ENCODE measurements at regions not wholly inside any gene's neighbourhood (a gene's known extent, or its start where the extent isn't known, plus 50 kb on each side); places are given as distances from the start of the nearest gene placed in this dataset.

- no peak overlapping the region for H3K4me3 ChIP-seq (ENCODE audit: low read depth, low read length)
- no peaks in the 10 kb centered on the region for H3K4me1 Mint-ChIP-seq (ENCODE audit: low read depth, unreplicated experiment)
- H3K4me3 Mint-ChIP-seq (ENCODE audit: unreplicated experiment) = no peak overlapping the region
- peaks cover 37% of the 10 kb centered on the region for H3K4me1 ChIP-seq
- BruUV-seq (replicated peaks) = no TSS peak
- ChIA-PET POLR2A (no interaction called here), CTCF (no interaction called here)
- peaks cover 12% of the 10 kb centered on the region for H3K9me3 ChIP-seq
- TF ChIP-seq CTCF (IDR thresholded peaks at IDR 0.05; ENCODE audit: insufficient read depth in 1 of 2, low read depth in 1 of 2, low read length in 1 of 2, severe bottlenecking in 1 of 2, unreplicated experiment in 1 of 2) = no peak
- H3K9me3 Mint-ChIP-seq (ENCODE audit: unreplicated experiment) = no peaks in the 10 kb centered on the region
- no peaks in the 10 kb centered on the region for H3K36me3 ChIP-seq (ENCODE audit: control insufficient read depth, insufficient read depth, low read length)
- no peak overlapping the region for H3K27ac Mint-ChIP-seq (ENCODE audit: unreplicated experiment)
- intact Hi-C loops (cut with micrococcal nuclease; ENCODE audit: unreplicated experiment) = no loop called here
- no peaks in the 10 kb centered on the region for H3K27me3 Mint-ChIP-seq (ENCODE audit: insufficient read depth, unreplicated experiment)
- H3K27me3 ChIP-seq (replicated peaks; ENCODE audit: control insufficient read depth, insufficient read depth, low read length) = no peaks in the 10 kb centered on the region
- DNase-seq = no peak
- H3K36me3 Mint-ChIP-seq (ENCODE audit: insufficient read depth, unreplicated experiment) = no peaks in the 10 kb centered on the region
These were observed 116.3 kb upstream of the NECTIN1 start for GRCh38 chr11:119845305-119845704.

GRCh38 chr11:119844808-119845207, 115.8 kb upstream of the NECTIN1 start:
- Mint-ChIP-seq H3K4me3 (ENCODE audit: unreplicated experiment) (no peak overlapping the region), H3K9me3 (ENCODE audit: unreplicated experiment) (no peaks in the 10 kb centered on the region), H3K27me3 (ENCODE audit: insufficient read depth, unreplicated experiment) (no peaks in the 10 kb centered on the region), H3K27ac (ENCODE audit: unreplicated experiment) (no peak overlapping the region), H3K4me1 (ENCODE audit: low read depth, unreplicated experiment) (no peaks in the 10 kb centered on the region), H3K36me3 (ENCODE audit: insufficient read depth, unreplicated experiment) (no peaks in the 10 kb centered on the region)
- H3K4me1 ChIP-seq = peaks cover 37% of the 10 kb centered on the region
- H3K9me3 ChIP-seq = peaks cover 12% of the 10 kb centered on the region
- ChIA-PET POLR2A (no interaction called here), CTCF (no interaction called here)
- no peak for DNase-seq
- BruUV-seq (replicated peaks) = no TSS peak
- H3K4me3 ChIP-seq (ENCODE audit: low read depth, low read length) = no peak overlapping the region
- intact Hi-C loops (cut with micrococcal nuclease; ENCODE audit: unreplicated experiment) = no loop called here
- no peaks in the 10 kb centered on the region for H3K36me3 ChIP-seq (ENCODE audit: control insufficient read depth, insufficient read depth, low read length)
- H3K27me3 ChIP-seq (replicated peaks; ENCODE audit: control insufficient read depth, insufficient read depth, low read length) = no peaks in the 10 kb centered on the region
- no peak for TF ChIP-seq CTCF (IDR thresholded peaks at IDR 0.05; ENCODE audit: insufficient read depth in 1 of 2, low read depth in 1 of 2, low read length in 1 of 2, severe bottlenecking in 1 of 2, unreplicated experiment in 1 of 2)

- TF ChIP-seq CTCF (IDR thresholded peaks at IDR 0.05; ENCODE audit: insufficient read depth in 1 of 2, low read depth in 1 of 2, low read length in 1 of 2, severe bottlenecking in 1 of 2, unreplicated experiment in 1 of 2) = no peak
- Histone ChIP-seq H3K36me3 (ENCODE audit: control insufficient read depth, insufficient read depth, low read length) (no peaks in the 10 kb centered on the region), H3K4me3 (ENCODE audit: low read depth, low read length) (no peak overlapping the region), H3K27me3 (replicated peaks; ENCODE audit: control insufficient read depth, insufficient read depth, low read length) (no peaks in the 10 kb centered on the region), H3K4me1 (peaks cover 31% of the 10 kb centered on the region), H3K9me3 (peaks cover 12% of the 10 kb centered on the region)
- no peaks in the 10 kb centered on the region for H3K9me3 Mint-ChIP-seq (ENCODE audit: unreplicated experiment)
- BruUV-seq (replicated peaks) = no TSS peak
- no peaks in the 10 kb centered on the region for H3K36me3 Mint-ChIP-seq (ENCODE audit: insufficient read depth, unreplicated experiment)
- no peaks in the 10 kb centered on the region for H3K27me3 Mint-ChIP-seq (ENCODE audit: insufficient read depth, unreplicated experiment)
- H3K27ac Mint-ChIP-seq (ENCODE audit: unreplicated experiment) = no peak overlapping the region
- H3K4me3 Mint-ChIP-seq (ENCODE audit: unreplicated experiment) = no peak overlapping the region
- intact Hi-C loops (cut with micrococcal nuclease; ENCODE audit: unreplicated experiment) = no loop called here
- POLR2A ChIA-PET = no interaction called here
- no peak for DNase-seq
- CTCF ChIA-PET = no interaction called here
- no peaks in the 10 kb centered on the region for H3K4me1 Mint-ChIP-seq (ENCODE audit: low read depth, unreplicated experiment)
These were observed 114.9 kb upstream of the NECTIN1 start for GRCh38 chr11:119843877-119844276.

All from Caco-2 (cell line).